ENCODE measurements at regions not wholly inside any gene's neighbourhood (a gene's known extent, or its start where the extent isn't known, plus 50 kb on each side); places are given as distances from the start of the nearest gene placed in this dataset.

GRCh38 chr10:36725581-36726520, 399.5 kb upstream of the ANKRD30A start (continued):
- TF ChIP-seq RAD21 (IDR thresholded peaks at IDR 0.05; ENCODE audit: low read length) (peak; percentile 84), BHLHE40 (IDR thresholded peaks at IDR 0.05; ENCODE audit: low read depth, low read length) (no peak)

GRCh38 chr10:36722777-36723176, 402.6 kb upstream of the ANKRD30A start:
- no peaks in the 10 kb centered on the region for H4K20me1 ChIP-seq (ENCODE audit: insufficient read depth, low read length)
- no peak overlapping the region for H4K5ac ChIP-seq (ENCODE audit: low read depth, low read length)
- no peak overlapping the region for H4K91ac ChIP-seq (ENCODE audit: insufficient read depth, low read depth, low read length)
- no peak overlapping the region for H4K8ac ChIP-seq (ENCODE audit: low read depth in 2 of 2, low read length in 2 of 2)
- no peak overlapping the region for H3K4ac ChIP-seq (ENCODE audit: low read depth, low read length)
- H3K23ac ChIP-seq (ENCODE audit: low read depth, low read length), result no peak overlapping the region
- no peak overlapping the region for H2AK5ac ChIP-seq (ENCODE audit: low read depth, low read length)
- no peak for ATAC-seq (ENCODE audit: low read depth)
- no TSS peak for BruUV-seq (replicated peaks)
- H3K9me3 ChIP-seq (ENCODE audit: control insufficient read depth, insufficient read depth, low read length), result no peaks in the 10 kb centered on the region
- 100% methylated on average over 2 of the region's 9 CpGs; no CpG with 5 or more reads in 1 of the 2 experiments for WGBS, 2 experiments (ENCODE audit: extremely low coverage in 2 of 2, insufficient read length in 1 of 2)
- no peaks in the 10 kb centered on the region for H3K9me1 ChIP-seq (ENCODE audit: insufficient read depth, low read length)
- H3K27ac ChIP-seq (ENCODE audit: insufficient read depth, low read length), result no peak overlapping the region
- TF ChIP-seq RAD21 (IDR thresholded peaks at IDR 0.05; ENCODE audit: low read length), result no peak
- TF ChIP-seq MXI1 (IDR thresholded peaks at IDR 0.05; ENCODE audit: borderline replicate concordance, low read depth, low read length), result no peak
- TF ChIP-seq ELK1 (IDR thresholded peaks at IDR 0.05; ENCODE audit: borderline replicate concordance, low read depth, low read length), result no peak
- no peak for TF ChIP-seq SMC3 (IDR thresholded peaks at IDR 0.05; ENCODE audit: low read depth, low read length)
- TF ChIP-seq RCOR1 (IDR thresholded peaks at IDR 0.05; ENCODE audit: insufficient replicate concordance, low read length), result no peak
- TF ChIP-seq POLR2A (IDR thresholded peaks at IDR 0.05; ENCODE audit: low read depth, low read length), result no peak
- no peak for TF ChIP-seq MAZ (IDR thresholded peaks at IDR 0.05; ENCODE audit: borderline replicate concordance, low read depth, low read length)
- no peak for TF ChIP-seq MAFK (IDR thresholded peaks at IDR 0.05; ENCODE audit: low read depth, low read length)
- TF ChIP-seq RFX5 (IDR thresholded peaks at IDR 0.05; ENCODE audit: low read depth, low read length), result no peak
- no peak for TF ChIP-seq NFE2L2 (IDR thresholded peaks at IDR 0.05; ENCODE audit: low read depth, low read length)
- no peaks in the 10 kb centered on the region for H3K36me3 ChIP-seq (ENCODE audit: control insufficient read depth, insufficient read depth, low read length)
- no peak overlapping the region for H3K56ac ChIP-seq (ENCODE audit: extremely low read depth, insufficient read depth, low read length)
- DNase-seq, result no peak
- H3K9ac ChIP-seq (ENCODE audit: low read depth, low read length), result no peak overlapping the region
- H2BK5ac ChIP-seq (ENCODE audit: low read depth, low read length, poor library complexity, severe bottlenecking), result no peak overlapping the region
- H2BK120ac ChIP-seq (ENCODE audit: low read depth, low read length), result no peak overlapping the region
- H3K27me3 ChIP-seq (ENCODE audit: control insufficient read depth, insufficient read depth, low read length), result no peaks in the 10 kb centered on the region
- no peak overlapping the region for H2BK15ac ChIP-seq (ENCODE audit: low read depth, low read length)
- dilution Hi-C loops (cut with HindIII; ENCODE audit: low sequenced_read_pairs, unreplicated experiment) (no loop called here), intact Hi-C loops (cut with micrococcal nuclease) (no loop called here), in situ Hi-C loops (cut with MboI; ENCODE audit: low sequenced_read_pairs) (no loop called here)
- no peak overlapping the region for H3K18ac ChIP-seq (ENCODE audit: low read depth, low read length)
- H2AK9ac ChIP-seq (replicated peaks; ENCODE audit: low read depth, low read length, poor library complexity), result no peak overlapping the region
- no peak overlapping the region for H2BK20ac ChIP-seq (ENCODE audit: low read depth, low read length)
- H3K4me2 ChIP-seq (ENCODE audit: low read depth, low read length), result no peak overlapping the region
- no peak overlapping the region for H3K4me3 ChIP-seq (ENCODE audit: insufficient read depth, low read depth, low read length)
- ChIA-PET CTCF (no interaction called here), POLR2A (ENCODE audit: unreplicated experiment) (no interaction called here)
- no peak overlapping the region for H2AFZ ChIP-seq (replicated peaks; ENCODE audit: low read length, poor library complexity)
- H3K4me1 ChIP-seq (ENCODE audit: control insufficient read depth, insufficient read depth, low read length), result peaks cover 3% of the 10 kb centered on the region
- no peak overlapping the region for H3K14ac ChIP-seq (replicated peaks; ENCODE audit: low read depth, low read length)
- H3K79me1 ChIP-seq (ENCODE audit: low read depth in 1 of 2, low read length in 2 of 2), result no peaks in the 10 kb centered on the region

Data from IMR-90 (cell line).